Frontal cortex (tissue), 3 donors: ENCODE measurements at regions not wholly inside any gene's neighbourhood (a gene's known extent, or its start where the extent isn't known, plus 50 kb on each side); places are given as distances from the start of the nearest gene placed in this dataset.

Source experiments
- DNase-seq, 2 donors: peaks; one replicate each; pipeline ENCODE4 v3.0.0; 2012; ENCODE audit warnings: low spot score in 2 of 2
- FAIRE-seq: peaks from 2 replicates; lab custom pipeline; 2012; peaks lifted over from hg19 to GRCh38; lab: Jason Lieb, UNC
- donor health status: control.
- donor health status: control.
- donor health status: control.

GRCh38 chr1:14443164-14443787, 155.2 kb upstream of the KAZN start:
- no peak for FAIRE-seq

GRCh38 chr1:14451217-14451616, 147.3 kb upstream of the KAZN start:
- DNase-seq (no peak), FAIRE-seq (no peak)

More at GRCh38 chr1:14443164-14443787, 155.2 kb upstream of the KAZN start:
- DNase-seq = no peak

GRCh38 chr1:14452551-14452950, 145.9 kb upstream of the KAZN start:
- FAIRE-seq = no peak
- no peak for DNase-seq

- DNase-seq = no peak
- no peak for FAIRE-seq
These were observed 138.3 kb upstream of the KAZN start for GRCh38 chr1:14460173-14460572.

GRCh38 chr1:14462851-14463250, 135.6 kb upstream of the KAZN start:
- no peak for DNase-seq
- FAIRE-seq = no peak

GRCh38 chr1:14466006-14466405, 132.5 kb upstream of the KAZN start:
- FAIRE-seq (no peak), DNase-seq (no peak)

- FAIRE-seq (no peak), DNase-seq (no peak)
These were observed 131.4 kb upstream of the KAZN start for GRCh38 chr1:14467112-14467511.

GRCh38 chr1:14468751-14469150, 129.7 kb upstream of the KAZN start:
- no peak for FAIRE-seq
- no peak for DNase-seq

- DNase-seq (no peak), FAIRE-seq (no peak)
These were observed 127.7 kb upstream of the KAZN start for GRCh38 chr1:14470802-14471201.

GRCh38 chr1:14474856-14475255, 123.6 kb upstream of the KAZN start:
- DNase-seq (no peak), FAIRE-seq (no peak)

- DNase-seq (no peak), FAIRE-seq (no peak)
These were observed 122.1 kb upstream of the KAZN start for GRCh38 chr1:14476170-14476955.

GRCh38 chr1:14478120-14478519, 120.4 kb upstream of the KAZN start:
- FAIRE-seq (no peak), DNase-seq (no peak)

GRCh38 chr1:14479865-14480264, 118.6 kb upstream of the KAZN start:
- DNase-seq = no peak

GRCh38 chr1:14482784-14483450, 115.6 kb upstream of the KAZN start:
- FAIRE-seq = no peak
- DNase-seq = no peak

More at GRCh38 chr1:14479865-14480264, 118.6 kb upstream of the KAZN start:
- no peak for FAIRE-seq

GRCh38 chr1:14485285-14485684, 113.2 kb upstream of the KAZN start:
- DNase-seq (no peak), FAIRE-seq (no peak)

GRCh38 chr1:14486401-14487201, 111.9 kb upstream of the KAZN start:
- no peak for DNase-seq
- FAIRE-seq = no peak

GRCh38 chr1:14487671-14488070, 110.8 kb upstream of the KAZN start:
- FAIRE-seq (no peak), DNase-seq (no peak)

GRCh38 chr1:14494911-14495310, 103.6 kb upstream of the KAZN start:
- no peak for DNase-seq
- no peak for FAIRE-seq

GRCh38 chr1:14495381-14495780, 103.1 kb upstream of the KAZN start:
- DNase-seq (no peak), FAIRE-seq (no peak)

- no peak for FAIRE-seq
These were observed 102.5 kb upstream of the KAZN start for GRCh38 chr1:14495996-14496395.

More at GRCh38 chr1:14495996-14496395, 102.5 kb upstream of the KAZN start:
- DNase-seq = no peak
